CD4-positive, CD25-positive, alpha-beta regulatory T cell (primary cell): ENCODE measurements at regions not wholly inside any gene's neighbourhood (a gene's known extent, or its start where the extent isn't known, plus 50 kb on each side); places are given as distances from the start of the nearest gene placed in this dataset.
"Not testable (repeated sequence)": the region's sequence is repeated elsewhere in the genome, so short reads cannot be mapped to it uniquely, and the experiment has no call there.

Experiments used
- ATAC-seq, 2 donors: fragments of 150-1000 bp; cut with Tn5 transposase; one replicate each; pipeline ENCODE4 v1.10.0; 2021; ENCODE audit warnings: low read depth in 2 of 2, moderate number of reproducible peaks in 2 of 2, moderate library complexity in 1 of 2
- DNase-seq, 3 donors: peaks; one replicate each; pipeline versions ENCODE4 v3.0.0 to v3.0.0-alpha.2; 2012 to 2022; ENCODE audit warnings: mixed read lengths in 1 of 3
- H3K27ac ChIP-seq: one replicate; pipeline ENCODE4 v1.7.0; 2013; ENCODE audit warnings: mild to moderate bottlenecking, low read length; ENCODE audit not compliant: insufficient read depth, poor library complexity, severe bottlenecking
- H3K27me3 ChIP-seq: one replicate; pipeline ENCODE4 v1.7.0; 2013; ENCODE audit warnings: low read length; ENCODE audit not compliant: control insufficient read depth, insufficient read depth
- H3K36me3 ChIP-seq: one replicate; pipeline ENCODE4 v1.7.0; 2013; ENCODE audit warnings: mild to moderate bottlenecking, low read length, moderate library complexity; ENCODE audit not compliant: control insufficient read depth, insufficient read depth
- H3K4me1 ChIP-seq: 2 replicates; pipeline ENCODE4 v1.7.0; 2013; ENCODE audit warnings: mild to moderate bottlenecking, low read length; ENCODE audit not compliant: insufficient read depth, control insufficient read depth, poor library complexity, severe bottlenecking
- H3K4me3 ChIP-seq: one replicate; pipeline ENCODE4 v1.7.0; 2013; ENCODE audit warnings: low read depth, mild to moderate bottlenecking, low read length, moderate library complexity
- H3K9me3 ChIP-seq, 2 experiments: 1 replicate in 1 of 2; 2 replicates in 1 of 2; pipeline ENCODE4 v1.7.0; 2013; ENCODE audit warnings: low read length in 2 of 2, mild to moderate bottlenecking in 1 of 2, moderate library complexity in 1 of 2; ENCODE audit not compliant: control insufficient read depth in 2 of 2
- H3K27ac Mint-ChIP-seq, 3 donors: one replicate each; pipeline ENCODE4 v1.8.0; 2020 to 2022; ENCODE audit warnings: mild to moderate bottlenecking in 3 of 3, mixed read lengths in 3 of 3, moderate library complexity in 2 of 3
- H3K27me3 Mint-ChIP-seq: one replicate; pipeline ENCODE4 v1.8.0; 2022; ENCODE audit warnings: mild to moderate bottlenecking, mixed read lengths
- H3K36me3 Mint-ChIP-seq: one replicate; pipeline ENCODE4 v1.8.0; 2020; ENCODE audit warnings: mixed read lengths
- H3K4me1 Mint-ChIP-seq, 4 donors: one replicate each; pipeline ENCODE4 v1.8.0; 2020 to 2022; ENCODE audit warnings: mixed read lengths in 4 of 4, mild to moderate bottlenecking in 1 of 4
- H3K4me3 Mint-ChIP-seq, 4 donors: one replicate each; pipeline ENCODE4 v1.8.0; 2020 to 2022; ENCODE audit warnings: mild to moderate bottlenecking in 4 of 4, mixed read lengths in 4 of 4, moderate library complexity in 3 of 4
- H3K9me3 Mint-ChIP-seq, 7 donors: one replicate each; pipeline ENCODE4 v1.8.0; 2020 to 2022; ENCODE audit warnings: mixed read lengths in 7 of 7, mild to moderate bottlenecking in 3 of 7, moderate library complexity in 2 of 7

- H3K27ac Mint-ChIP-seq: no peak overlapping the region
- H3K9me3 Mint-ChIP-seq: peaks cover 0 to 19% (median 6%) of the 10 kb centered on the region in 7 donors
- DNase-seq: no peak
- no peaks in the 10 kb centered on the region for H3K4me1 Mint-ChIP-seq
- no peak overlapping the region for H3K4me3 ChIP-seq
- no peaks in the 10 kb centered on the region for H3K36me3 ChIP-seq
- H3K4me3 Mint-ChIP-seq: no peak overlapping the region
- H3K27me3 Mint-ChIP-seq: no peaks in the 10 kb centered on the region
- no peak for ATAC-seq
- no peaks in the 10 kb centered on the region for H3K27me3 ChIP-seq
- H3K9me3 ChIP-seq: peaks cover 0 to 5% of the 10 kb centered on the region in 2 experiments
- H3K4me1 ChIP-seq: no peaks in the 10 kb centered on the region
- no peaks in the 10 kb centered on the region for H3K36me3 Mint-ChIP-seq
- no peak overlapping the region for H3K27ac ChIP-seq
These were observed 450.5 kb upstream of the CDH10 start for GRCh38 chr5:25095261-25095660.

GRCh38 chr5:25094219-25094618, 449.4 kb upstream of the CDH10 start:
- no peak overlapping the region for H3K27ac Mint-ChIP-seq
- Histone ChIP-seq H3K36me3 (no peaks in the 10 kb centered on the region), H3K27ac (no peak overlapping the region), H3K27me3 (no peaks in the 10 kb centered on the region), H3K9me3 (peaks cover 0 to 2% of the 10 kb centered on the region in 2 experiments), H3K4me3 (no peak overlapping the region), H3K4me1 (no peaks in the 10 kb centered on the region)
- DNase-seq: no peak
- no peak overlapping the region for H3K4me3 Mint-ChIP-seq
- no peaks in the 10 kb centered on the region for H3K4me1 Mint-ChIP-seq
- no peaks in the 10 kb centered on the region for H3K36me3 Mint-ChIP-seq
- ATAC-seq: no peak
- no peaks in the 10 kb centered on the region for H3K27me3 Mint-ChIP-seq
- H3K9me3 Mint-ChIP-seq: peaks cover 0 to 18% (median 6%) of the 10 kb centered on the region in 7 donors

GRCh38 chr5:25091921-25092320, 447.1 kb upstream of the CDH10 start:
- no peak overlapping the region for H3K27ac Mint-ChIP-seq
- H3K27ac ChIP-seq: no peak overlapping the region
- no peaks in the 10 kb centered on the region for H3K4me1 Mint-ChIP-seq
- no peak for ATAC-seq
- H3K4me3 Mint-ChIP-seq: no peak overlapping the region
- no peaks in the 10 kb centered on the region for H3K27me3 Mint-ChIP-seq
- H3K4me1 ChIP-seq: no peaks in the 10 kb centered on the region
- H3K36me3 ChIP-seq: no peaks in the 10 kb centered on the region
- H3K9me3 Mint-ChIP-seq: peaks cover 0 to 12% (median 3%) of the 10 kb centered on the region in 7 donors
- no peaks in the 10 kb centered on the region for H3K36me3 Mint-ChIP-seq
- H3K9me3 ChIP-seq: no peaks in the 10 kb centered on the region
- no peaks in the 10 kb centered on the region for H3K27me3 ChIP-seq
- no peak for DNase-seq
- no peak overlapping the region for H3K4me3 ChIP-seq

GRCh38 chr5:25090854-25091253, 446.1 kb upstream of the CDH10 start:
- Histone ChIP-seq H3K4me3 (no peak overlapping the region), H3K27me3 (no peaks in the 10 kb centered on the region), H3K9me3 (no peaks in the 10 kb centered on the region), H3K4me1 (no peaks in the 10 kb centered on the region), H3K27ac (no peak overlapping the region), H3K36me3 (no peaks in the 10 kb centered on the region)
- H3K4me1 Mint-ChIP-seq: no peaks in the 10 kb centered on the region
- H3K27me3 Mint-ChIP-seq: no peaks in the 10 kb centered on the region
- no peak overlapping the region for H3K27ac Mint-ChIP-seq
- H3K9me3 Mint-ChIP-seq: peaks cover 0 to 5% (median 1%) of the 10 kb centered on the region in 7 donors
- no peaks in the 10 kb centered on the region for H3K36me3 Mint-ChIP-seq
- no peak for ATAC-seq
- H3K4me3 Mint-ChIP-seq: no peak overlapping the region
- no peak for DNase-seq

GRCh38 chr5:25090275-25090674, 445.5 kb upstream of the CDH10 start:
- Histone ChIP-seq H3K27ac (no peak overlapping the region), H3K36me3 (no peaks in the 10 kb centered on the region), H3K27me3 (no peaks in the 10 kb centered on the region), H3K4me1 (no peaks in the 10 kb centered on the region), H3K9me3 (no peaks in the 10 kb centered on the region), H3K4me3 (no peak overlapping the region)
- no peak for ATAC-seq
- Mint-ChIP-seq H3K36me3 (no peaks in the 10 kb centered on the region), H3K27ac (no peak overlapping the region), H3K4me1 (no peaks in the 10 kb centered on the region), H3K27me3 (no peaks in the 10 kb centered on the region), H3K4me3 (no peak overlapping the region), H3K9me3 (peaks cover 0 to 5% (median 2%) of the 10 kb centered on the region in 7 donors)
- DNase-seq: no peak

- H3K4me1 Mint-ChIP-seq, H3K9me3 ChIP-seq, H3K4me3 Mint-ChIP-seq, H3K27me3 Mint-ChIP-seq, H3K4me3 ChIP-seq, H3K27me3 ChIP-seq, H3K9me3 Mint-ChIP-seq, H3K36me3 ChIP-seq, H3K27ac ChIP-seq, DNase-seq, H3K27ac Mint-ChIP-seq, H3K36me3 Mint-ChIP-seq, ATAC-seq, H3K4me1 ChIP-seq: not testable (repeated sequence)
These were observed 443.9 kb upstream of the CDH10 start for GRCh38 chr5:25088689-25089088.

GRCh38 chr5:25083261-25083660, 438.5 kb upstream of the CDH10 start:
- H3K9me3 Mint-ChIP-seq, H3K27me3 ChIP-seq, H3K4me3 ChIP-seq, H3K27ac Mint-ChIP-seq, DNase-seq, H3K27ac ChIP-seq, ATAC-seq, H3K4me1 ChIP-seq, H3K4me1 Mint-ChIP-seq, H3K27me3 Mint-ChIP-seq, H3K9me3 ChIP-seq, H3K4me3 Mint-ChIP-seq, H3K36me3 ChIP-seq, H3K36me3 Mint-ChIP-seq: not testable (repeated sequence)

GRCh38 chr5:25066239-25066638, 421.5 kb upstream of the CDH10 start:
- Mint-ChIP-seq H3K27me3 (no peaks in the 10 kb centered on the region), H3K9me3 (peaks cover 2 to 15% (median 4%) of the 10 kb centered on the region in 7 donors), H3K27ac (no peak overlapping the region), H3K36me3 (no peaks in the 10 kb centered on the region), H3K4me1 (no peaks in the 10 kb centered on the region), H3K4me3 (no peak overlapping the region)
- DNase-seq (no peak), ATAC-seq (no peak)
- Histone ChIP-seq H3K27ac (no peak overlapping the region), H3K9me3 (peaks cover 0 to 3% of the 10 kb centered on the region in 2 experiments), H3K4me3 (no peak overlapping the region), H3K36me3 (no peaks in the 10 kb centered on the region), H3K4me1 (no peaks in the 10 kb centered on the region), H3K27me3 (no peaks in the 10 kb centered on the region)
